Endodermal cell (in vitro differentiated cells): ENCODE measurements at regions not wholly inside any gene's neighbourhood (a gene's known extent, or its start where the extent isn't known, plus 50 kb on each side); places are given as distances from the start of the nearest gene placed in this dataset.

ENCODE experiments used
- DNase-seq: peaks from one replicate; pipeline ENCODE4 v3.0.0-alpha.2; 2017
- H3K27ac ChIP-seq: 2 replicates; pipeline ENCODE4 v1.5.1; 2013; ENCODE audit warnings: mild to moderate bottlenecking, low read depth, low read length, moderate library complexity
- H3K27me3 ChIP-seq: 2 replicates; pipeline ENCODE4 v1.6.1; 2013; ENCODE audit warnings: mild to moderate bottlenecking, low read length, moderate library complexity; ENCODE audit not compliant: insufficient read depth, control insufficient read depth, poor library complexity, severe bottlenecking
- H3K36me3 ChIP-seq: 2 replicates; pipeline ENCODE4 v1.7.0; 2013; ENCODE audit warnings: mild to moderate bottlenecking, low read length, moderate library complexity; ENCODE audit not compliant: control insufficient read depth, insufficient read depth
- H3K4me1 ChIP-seq: one replicate; pipeline ENCODE4 v1.7.0; 2013; ENCODE audit warnings: low read length; ENCODE audit not compliant: control insufficient read depth, insufficient read depth
- H3K4me3 ChIP-seq: 2 replicates; pipeline ENCODE4 v1.5.1; 2013; ENCODE audit warnings: mild to moderate bottlenecking, low read length, moderate library complexity
- H3K9ac ChIP-seq: 2 replicates; pipeline ENCODE4 v1.6.1; 2013; ENCODE audit warnings: mild to moderate bottlenecking, low read length, moderate library complexity; ENCODE audit not compliant: poor library complexity, severe bottlenecking; ENCODE audit errors: extremely low read depth
- H3K9me3 ChIP-seq: 2 replicates; pipeline ENCODE4 v1.6.1; 2013; ENCODE audit warnings: mild to moderate bottlenecking, low read length, moderate library complexity; ENCODE audit not compliant: control insufficient read depth
- H3K27ac Mint-ChIP-seq: 2 replicates; pipeline ENCODE4 v1.8.0; 2020; ENCODE audit warnings: mixed read lengths
- H3K27me3 Mint-ChIP-seq: 2 replicates; pipeline ENCODE4 v1.8.0; 2021; ENCODE audit warnings: mild to moderate bottlenecking, mixed read lengths; ENCODE audit not compliant: insufficient read depth
- H3K36me3 Mint-ChIP-seq: 2 replicates; pipeline ENCODE4 v1.8.0; 2020; ENCODE audit warnings: low read depth, mixed read lengths
- H3K4me1 Mint-ChIP-seq: 2 replicates; pipeline ENCODE4 v1.8.0; 2020; ENCODE audit warnings: mixed read lengths
- H3K4me3 Mint-ChIP-seq: 2 replicates; pipeline ENCODE4 v1.8.0; 2020; ENCODE audit warnings: mild to moderate bottlenecking, moderate library complexity, mixed read lengths
- H3K9me3 Mint-ChIP-seq: 2 replicates; pipeline ENCODE4 v1.8.0; 2020; ENCODE audit warnings: mild to moderate bottlenecking, mixed read lengths
- WGBS, 2 experiments: methylation state at CpG; one replicate each; pipeline versions ENCODE4 v1.1.5 to v1.1.7; 2013; ENCODE audit warnings: missing lambda C conversion rate in 2 of 2, mixed read lengths in 1 of 2; ENCODE audit not compliant: insufficient coverage in 1 of 2, insufficient read length in 1 of 2; 5-methylcytosine and 5-hydroxymethylcytosine counted together
- TF ChIP-seq, protein P1 (sequence below): fragments of 200-600 bp; sonication (generic); conservative IDR thresholded peaks from 2 replicates; pipeline ENCODE4 v1.5.0; 2021; ENCODE audit warnings: antibody characterized with exemption, mild to moderate bottlenecking

DNA sequence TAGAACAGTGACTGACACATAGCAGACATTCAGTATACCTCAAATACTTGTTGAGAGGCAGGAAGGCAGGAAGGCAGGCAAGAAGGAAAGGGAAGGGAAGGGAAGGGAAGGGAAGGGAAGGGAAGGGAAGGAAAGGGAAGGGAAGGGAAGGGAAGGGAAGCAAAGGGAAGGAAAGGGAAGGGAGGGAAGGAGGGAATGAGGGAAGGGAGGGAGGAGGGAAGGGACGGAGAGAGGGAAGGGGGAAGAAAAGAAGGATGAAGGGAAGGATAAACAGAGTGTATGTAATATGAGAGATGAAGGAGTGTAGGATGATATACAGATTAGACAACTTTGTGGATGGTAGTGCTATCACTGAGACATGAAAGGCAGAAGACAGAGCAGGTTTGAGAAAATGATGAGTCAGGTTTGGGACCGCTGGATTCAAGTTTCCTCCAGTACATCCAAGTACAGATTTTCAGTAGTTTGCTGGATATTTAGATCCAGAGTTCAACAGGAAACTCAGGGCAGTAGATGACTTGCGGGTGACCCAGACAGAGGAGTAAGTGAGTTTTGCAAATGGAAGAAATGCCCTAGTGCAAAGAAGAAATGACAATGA lies 85.9 kb downstream of the MAFB start:
- no peak overlapping the region for H3K27ac Mint-ChIP-seq
- H3K4me1 ChIP-seq = peaks cover 4% of the 10 kb centered on the region
- no peak overlapping the region for H3K4me3 ChIP-seq
- H3K36me3 Mint-ChIP-seq = no peaks in the 10 kb centered on the region
- TF ChIP-seq, protein P1, sequence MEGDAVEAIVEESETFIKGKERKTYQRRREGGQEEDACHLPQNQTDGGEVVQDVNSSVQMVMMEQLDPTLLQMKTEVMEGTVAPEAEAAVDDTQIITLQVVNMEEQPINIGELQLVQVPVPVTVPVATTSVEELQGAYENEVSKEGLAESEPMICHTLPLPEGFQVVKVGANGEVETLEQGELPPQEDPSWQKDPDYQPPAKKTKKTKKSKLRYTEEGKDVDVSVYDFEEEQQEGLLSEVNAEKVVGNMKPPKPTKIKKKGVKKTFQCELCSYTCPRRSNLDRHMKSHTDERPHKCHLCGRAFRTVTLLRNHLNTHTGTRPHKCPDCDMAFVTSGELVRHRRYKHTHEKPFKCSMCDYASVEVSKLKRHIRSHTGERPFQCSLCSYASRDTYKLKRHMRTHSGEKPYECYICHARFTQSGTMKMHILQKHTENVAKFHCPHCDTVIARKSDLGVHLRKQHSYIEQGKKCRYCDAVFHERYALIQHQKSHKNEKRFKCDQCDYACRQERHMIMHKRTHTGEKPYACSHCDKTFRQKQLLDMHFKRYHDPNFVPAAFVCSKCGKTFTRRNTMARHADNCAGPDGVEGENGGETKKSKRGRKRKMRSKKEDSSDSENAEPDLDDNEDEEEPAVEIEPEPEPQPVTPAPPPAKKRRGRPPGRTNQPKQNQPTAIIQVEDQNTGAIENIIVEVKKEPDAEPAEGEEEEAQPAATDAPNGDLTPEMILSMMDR = no peak
- H3K9ac ChIP-seq = no peak overlapping the region
- peaks cover 21% of the 10 kb centered on the region for H3K9me3 ChIP-seq
- no peak overlapping the region for H3K27ac ChIP-seq
- WGBS, 2 experiments = 89 to 95% methylated on average over 2 to 3 of the region's 3 CpGs
- H3K27me3 Mint-ChIP-seq = no peaks in the 10 kb centered on the region
- no peak overlapping the region for H3K4me3 Mint-ChIP-seq
- H3K27me3 ChIP-seq = no peaks in the 10 kb centered on the region
- H3K4me1 Mint-ChIP-seq = peaks cover 19% of the 10 kb centered on the region
- peaks cover 16% of the 10 kb centered on the region for H3K9me3 Mint-ChIP-seq
- no peaks in the 10 kb centered on the region for H3K36me3 ChIP-seq
- DNase-seq = no peak

DNA sequence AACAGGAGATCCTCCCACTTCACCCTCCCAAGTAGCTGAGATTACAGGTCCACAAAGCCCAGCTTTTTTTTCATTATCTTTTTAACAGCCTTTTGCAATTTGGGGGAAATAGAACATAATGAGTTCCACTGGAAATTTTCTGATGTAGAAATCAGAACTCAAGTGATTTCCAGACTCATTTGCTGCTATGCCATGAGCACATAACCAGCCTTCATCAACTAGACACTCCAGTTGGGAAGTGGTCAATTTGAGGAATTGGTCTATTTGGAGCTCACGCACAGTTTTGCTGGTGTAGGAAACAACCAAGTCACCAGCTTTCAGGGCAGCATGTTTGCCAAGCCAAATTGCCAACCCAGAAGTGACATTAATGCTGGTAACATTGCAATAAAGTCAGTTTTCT lies 86.7 kb downstream of the MAFB start:
- Histone ChIP-seq H3K4me3 (no peak overlapping the region), H3K27ac (no peak overlapping the region), H3K36me3 (no peaks in the 10 kb centered on the region), H3K4me1 (peaks cover 4% of the 10 kb centered on the region), H3K9me3 (peaks cover 21% of the 10 kb centered on the region), H3K9ac (no peak overlapping the region), H3K27me3 (no peaks in the 10 kb centered on the region)
- Mint-ChIP-seq H3K27ac (no peak overlapping the region), H3K27me3 (no peaks in the 10 kb centered on the region), H3K4me1 (peaks cover 12% of the 10 kb centered on the region), H3K36me3 (no peaks in the 10 kb centered on the region), H3K9me3 (peaks cover 17% of the 10 kb centered on the region), H3K4me3 (no peak overlapping the region)
- TF ChIP-seq, protein P1 = no peak
- no peak for DNase-seq
- 93 to 100% methylated on average over 1 of the region's 1 CpG for WGBS, 2 experiments

DNA sequence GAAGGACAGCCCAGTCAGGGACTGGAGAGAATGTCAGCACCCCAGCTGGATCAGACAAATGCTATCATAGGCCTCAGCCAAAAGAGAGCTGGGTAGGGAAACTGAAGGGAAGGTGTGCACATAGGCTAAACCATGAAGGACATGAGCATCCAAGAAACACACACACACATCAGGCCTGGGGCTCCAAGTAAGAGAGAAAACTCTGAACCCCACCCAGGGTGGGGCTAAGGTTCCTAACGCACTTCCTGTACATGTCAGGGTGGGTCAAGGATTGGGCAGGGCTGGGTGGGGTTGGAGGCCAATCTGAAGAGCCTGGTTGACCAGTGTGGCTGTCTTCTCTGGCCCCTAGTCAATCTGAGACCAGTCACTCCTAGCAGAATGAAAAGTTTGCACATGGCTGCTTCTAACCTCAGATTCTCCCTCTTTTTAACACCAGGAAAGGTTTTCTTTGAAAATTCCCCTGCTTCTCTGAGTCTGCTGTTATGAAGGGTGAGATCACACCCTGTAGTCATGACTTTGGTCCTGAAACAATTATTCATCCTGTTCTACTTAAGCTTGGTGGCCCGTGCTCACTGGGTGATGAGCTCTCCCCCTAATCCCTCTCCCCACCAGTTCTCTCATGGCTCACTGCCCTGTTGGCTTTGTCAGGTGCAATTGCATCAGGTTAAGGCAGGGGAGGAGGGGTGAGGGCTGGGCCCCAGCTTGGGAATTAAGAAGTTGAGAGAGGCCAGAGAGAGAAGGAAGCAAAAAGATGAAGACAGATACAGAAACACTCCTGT lies 88.4 kb downstream of the MAFB start:
- no peak overlapping the region for H3K4me3 ChIP-seq
- Mint-ChIP-seq H3K4me1 (no peaks in the 10 kb centered on the region), H3K9me3 (peaks cover 17% of the 10 kb centered on the region), H3K27ac (no peak overlapping the region), H3K36me3 (no peaks in the 10 kb centered on the region), H3K4me3 (no peak overlapping the region), H3K27me3 (no peaks in the 10 kb centered on the region)
- no peak for DNase-seq
- no peaks in the 10 kb centered on the region for H3K36me3 ChIP-seq
- peaks cover 21% of the 10 kb centered on the region for H3K9me3 ChIP-seq
- WGBS, 2 experiments = 88% methylated on average over 2 of the region's 2 CpGs; no CpG with 5 or more reads in 1 of the 2 experiments
- H3K27me3 ChIP-seq = no peaks in the 10 kb centered on the region
- H3K9ac ChIP-seq = no peak overlapping the region
- no peaks in the 10 kb centered on the region for H3K4me1 ChIP-seq
- TF ChIP-seq, protein P1 = no peak
- H3K27ac ChIP-seq = no peak overlapping the region
